ENCODE measurements at regions not wholly inside any gene's neighbourhood (a gene's known extent, or its start where the extent isn't known, plus 50 kb on each side); places are given as distances from the start of the nearest gene placed in this dataset.
"Not testable (repeated sequence)": the region's sequence is repeated elsewhere in the genome, so short reads cannot be mapped to it uniquely, and the experiment has no call there.

DNA sequence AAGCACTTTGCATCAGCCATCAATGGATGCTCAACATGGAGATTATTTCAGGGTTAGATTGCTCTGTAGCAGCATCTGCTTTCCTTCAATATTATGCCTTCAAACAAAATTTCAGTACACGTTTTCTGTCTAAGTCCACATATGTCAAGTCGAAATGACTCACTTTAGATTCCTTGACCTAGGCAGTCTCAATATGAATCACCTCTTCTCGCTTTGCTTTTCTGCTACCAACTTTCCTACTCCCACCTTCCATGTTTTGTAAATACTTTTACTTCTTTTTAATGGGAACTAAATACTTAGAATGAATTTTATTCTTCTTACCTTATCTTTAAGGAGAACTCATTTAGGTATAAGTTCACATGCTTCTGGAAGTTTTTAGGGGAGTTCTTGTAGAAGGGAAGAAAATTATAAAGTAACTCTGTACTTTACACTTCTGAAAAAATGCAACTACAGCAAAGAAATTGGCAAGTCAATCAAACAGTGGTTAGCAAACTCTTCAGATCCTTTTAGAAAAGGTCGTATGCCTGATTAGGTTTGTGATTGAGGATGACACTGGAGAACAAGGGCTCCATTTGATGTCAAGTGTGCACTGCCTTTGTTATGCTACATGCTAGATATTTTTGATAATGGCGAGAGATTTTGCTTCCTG, 478.5 kb upstream of the SMARCA2 start:
- intact Hi-C loops (cut with micrococcal nuclease), result no loop called here

DNA sequence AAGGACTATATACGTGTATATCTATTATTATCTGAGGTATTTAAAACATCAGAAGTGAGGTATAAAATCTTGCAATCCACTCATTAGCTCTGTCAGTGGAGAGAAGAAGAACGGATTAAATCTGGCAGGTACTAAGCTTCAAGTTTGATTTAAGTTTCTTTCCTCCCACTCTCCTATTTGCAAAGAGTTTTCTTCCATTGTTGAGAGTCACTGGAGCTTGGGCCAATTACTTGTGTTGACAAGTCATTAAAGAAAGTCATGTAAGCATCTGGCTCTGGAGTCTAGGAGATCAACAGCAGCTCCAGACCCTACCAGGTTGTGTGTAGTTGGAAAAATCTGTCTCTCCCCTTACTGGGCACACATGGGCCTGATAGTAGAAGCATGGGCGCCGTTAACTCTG, 476.8 kb upstream of the SMARCA2 start:
- intact Hi-C loops (cut with micrococcal nuclease), result no loop called here

DNA sequence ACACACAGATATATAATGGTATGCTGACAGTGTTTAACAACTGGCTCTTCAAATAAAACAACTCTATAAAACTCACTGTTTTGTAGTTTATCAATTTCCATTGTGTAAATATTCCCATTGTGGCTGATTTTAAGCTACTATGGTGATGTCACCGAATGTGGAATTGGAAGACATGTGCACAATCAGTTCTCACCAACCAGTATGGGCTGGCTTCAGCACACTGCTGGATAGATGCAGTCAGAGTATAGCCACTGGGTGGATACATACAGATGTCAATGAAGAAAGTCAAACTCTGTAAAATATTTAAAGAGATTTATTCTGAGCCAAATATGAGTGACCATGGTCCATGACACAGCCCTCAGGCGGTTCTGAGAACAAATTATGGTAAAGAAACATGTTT, 475.9 kb upstream of the SMARCA2 start:
- intact Hi-C loops (cut with micrococcal nuclease), result no loop called here

DNA sequence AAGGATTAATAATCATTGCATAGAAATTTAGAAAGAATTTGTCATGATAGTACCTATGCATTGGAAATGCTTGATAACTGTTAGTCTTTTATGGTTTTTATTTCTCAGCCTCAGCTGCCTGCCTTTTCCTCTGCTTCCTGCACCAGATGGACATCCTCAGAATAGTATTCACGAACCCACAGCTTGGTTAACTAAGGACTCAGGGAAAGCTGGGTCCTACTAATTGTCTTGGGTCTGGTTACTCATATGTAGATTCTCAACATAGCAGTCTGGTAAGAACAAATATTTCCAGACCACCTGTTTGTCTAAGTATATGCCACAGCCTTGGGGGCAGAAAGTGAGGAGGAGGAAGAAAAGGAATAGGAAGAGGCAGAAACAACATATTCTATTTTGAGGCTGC, 464.5 kb upstream of the SMARCA2 start:
- intact Hi-C loops (cut with micrococcal nuclease), result no loop called here

DNA sequence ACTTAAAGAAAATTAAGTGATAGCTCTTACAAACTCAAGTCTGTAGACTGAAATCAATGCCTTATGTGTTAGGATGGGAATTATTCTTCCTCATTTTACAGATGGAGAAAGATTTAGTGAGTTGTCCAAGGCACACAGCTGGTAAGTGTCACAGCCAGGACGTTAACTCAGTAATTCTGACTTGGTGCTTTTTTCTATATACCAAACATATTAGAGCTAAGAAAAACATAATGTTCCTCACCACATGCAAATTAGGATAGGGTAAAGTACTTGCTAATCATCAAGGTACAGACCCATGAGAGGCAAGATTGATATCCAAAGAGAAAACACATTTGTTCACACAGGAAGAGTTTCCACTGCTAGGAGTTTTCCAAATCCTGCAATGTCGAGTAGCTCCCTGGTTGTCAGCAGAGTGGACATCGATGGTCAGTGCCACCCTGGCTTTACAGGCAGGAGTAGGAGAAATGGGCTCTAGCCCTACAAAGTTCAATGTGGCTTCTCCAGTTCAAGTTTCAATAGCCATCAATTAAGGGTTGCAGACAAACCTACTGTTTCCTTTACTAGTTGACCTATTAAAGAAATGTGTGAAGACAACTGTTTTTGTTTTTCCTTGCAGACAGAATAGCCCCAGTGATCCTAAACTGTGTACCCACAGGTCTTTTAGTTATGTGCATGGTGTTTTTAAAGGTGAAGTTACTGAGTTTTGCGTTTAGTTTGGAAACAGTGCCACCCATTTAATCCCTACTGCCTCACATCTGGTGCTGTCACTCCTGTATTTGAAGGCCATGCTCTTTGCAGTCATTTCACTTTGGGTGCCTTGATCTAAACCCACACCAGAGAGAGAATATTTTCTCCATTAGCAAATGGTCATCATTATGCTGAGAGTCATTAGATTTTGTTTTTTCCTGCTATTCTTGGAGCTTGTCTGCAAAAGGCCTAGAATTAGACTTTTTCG, 460.8 kb upstream of the SMARCA2 start:
- intact Hi-C loops (cut with micrococcal nuclease), result no loop called here

DNA sequence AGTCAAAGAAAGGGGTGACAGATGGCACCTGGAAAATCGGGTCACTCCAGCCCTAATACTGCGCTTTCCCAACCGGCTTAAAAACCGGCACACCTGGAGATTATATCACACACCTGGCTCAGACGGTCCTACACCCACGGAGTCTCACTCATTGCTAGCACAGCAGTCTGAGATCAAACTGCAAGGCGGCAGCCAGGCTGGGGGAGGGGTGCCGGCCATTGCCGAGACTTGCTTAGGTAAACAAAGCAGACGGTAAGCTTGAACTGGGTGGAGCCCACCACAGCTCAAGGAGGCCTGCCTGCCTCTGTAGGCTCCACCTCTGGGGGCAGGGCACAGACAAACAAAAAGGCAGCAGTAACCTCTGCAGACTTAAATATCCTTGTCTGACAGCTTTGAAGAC, 456.5 kb upstream of the SMARCA2 start:
- intact Hi-C loops (cut with micrococcal nuclease), result not testable (repeated sequence)

DNA sequence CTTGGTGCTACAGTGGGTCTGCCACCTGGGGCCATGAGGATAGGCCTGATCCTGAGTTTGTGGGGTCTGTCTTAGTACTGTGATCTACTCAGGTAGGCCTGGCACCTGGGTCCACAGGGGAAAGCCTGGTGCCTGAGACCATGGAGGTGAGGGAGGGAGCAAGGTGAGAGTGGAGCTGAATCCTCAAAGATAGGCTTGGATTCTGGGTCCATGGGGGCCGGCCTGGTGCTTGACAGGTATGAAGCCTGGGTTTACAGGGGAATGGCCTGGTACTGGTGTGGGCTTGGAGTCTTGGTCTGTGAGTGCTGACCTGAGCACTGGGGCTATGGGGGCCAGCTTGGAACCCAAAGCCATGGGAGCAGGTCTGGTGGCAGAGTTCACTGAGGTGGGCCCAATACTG, 439.2 kb upstream of the SMARCA2 start:
- intact Hi-C loops (cut with micrococcal nuclease), result no loop called here

DNA sequence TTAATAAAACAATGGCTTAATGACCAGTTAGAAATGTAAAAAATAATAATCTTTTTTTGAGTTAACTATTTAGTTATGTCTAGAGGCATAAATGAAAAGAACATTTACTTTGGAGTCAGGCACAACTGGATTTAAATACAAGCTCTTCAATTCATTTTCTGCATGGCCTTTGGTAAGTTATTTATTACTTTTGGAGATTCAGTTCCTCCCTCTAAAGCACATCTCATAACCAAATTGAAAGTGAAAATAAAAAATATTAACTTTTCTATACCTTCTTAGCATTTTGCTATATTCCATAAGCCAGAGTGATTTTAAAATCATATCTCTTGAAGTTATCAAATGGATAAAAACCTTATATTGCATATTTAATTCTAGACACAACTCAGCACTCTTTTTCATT, 434.9 kb upstream of the SMARCA2 start:
- intact Hi-C loops (cut with micrococcal nuclease), result no loop called here

DNA sequence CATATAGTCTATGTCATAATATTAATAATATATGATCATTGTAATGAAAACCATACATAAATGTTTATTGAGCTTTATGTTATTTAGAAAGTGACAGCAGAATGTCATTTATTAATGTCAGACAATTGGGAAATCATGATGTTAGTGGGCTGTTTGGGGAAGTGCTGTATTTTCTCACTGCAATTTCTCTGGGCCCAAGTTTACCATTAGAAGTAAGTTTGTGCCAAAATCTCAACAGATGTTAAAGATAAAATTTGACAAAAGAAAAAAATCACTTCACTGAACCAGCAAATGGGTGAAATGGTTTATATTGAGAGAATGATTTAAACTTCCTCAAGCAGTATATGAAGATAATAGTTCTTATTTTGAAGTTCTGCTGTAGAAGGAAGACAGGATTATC, 433.2 kb upstream of the SMARCA2 start:
- intact Hi-C loops (cut with micrococcal nuclease), result no loop called here

DNA sequence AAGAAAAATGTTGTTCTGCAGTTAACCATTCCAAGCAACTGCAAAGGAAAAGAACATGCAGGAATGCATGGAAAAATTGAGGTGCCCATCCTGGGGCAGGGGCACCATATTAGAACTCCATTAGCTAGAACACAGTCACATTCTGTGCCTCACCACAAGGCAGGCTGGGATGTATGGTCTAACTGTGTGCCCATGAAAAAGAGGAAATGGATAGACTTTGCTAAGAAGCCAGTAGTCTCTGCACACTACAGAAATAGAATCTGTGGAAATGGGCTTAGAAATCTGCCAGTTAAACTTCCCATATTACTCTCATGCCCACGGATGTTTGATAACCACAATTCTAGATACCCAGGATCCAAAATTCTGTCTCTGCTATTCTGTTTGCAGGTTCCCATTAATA, 423.8 kb upstream of the SMARCA2 start:
- intact Hi-C loops (cut with micrococcal nuclease), result no loop called here

DNA sequence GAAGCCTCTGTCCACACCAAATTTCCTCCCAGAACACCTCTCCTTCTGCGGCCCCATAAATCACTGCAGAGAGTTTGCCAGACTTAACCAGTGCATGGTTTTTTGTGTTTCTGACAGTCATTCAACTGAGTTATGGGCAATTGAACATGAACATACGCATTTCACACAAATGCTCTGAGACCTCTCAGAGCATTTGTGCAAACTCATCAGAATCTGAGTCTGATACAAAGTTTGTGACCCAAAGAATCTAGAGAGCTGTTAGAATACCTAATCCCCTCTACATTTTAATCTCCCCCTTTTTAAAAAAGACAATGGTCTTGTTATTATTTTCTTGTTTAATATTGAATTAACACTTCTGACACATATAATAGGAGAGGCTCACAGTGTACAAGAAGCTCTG, 416.9 kb upstream of the SMARCA2 start:
- intact Hi-C loops (cut with micrococcal nuclease), result no loop called here

DNA sequence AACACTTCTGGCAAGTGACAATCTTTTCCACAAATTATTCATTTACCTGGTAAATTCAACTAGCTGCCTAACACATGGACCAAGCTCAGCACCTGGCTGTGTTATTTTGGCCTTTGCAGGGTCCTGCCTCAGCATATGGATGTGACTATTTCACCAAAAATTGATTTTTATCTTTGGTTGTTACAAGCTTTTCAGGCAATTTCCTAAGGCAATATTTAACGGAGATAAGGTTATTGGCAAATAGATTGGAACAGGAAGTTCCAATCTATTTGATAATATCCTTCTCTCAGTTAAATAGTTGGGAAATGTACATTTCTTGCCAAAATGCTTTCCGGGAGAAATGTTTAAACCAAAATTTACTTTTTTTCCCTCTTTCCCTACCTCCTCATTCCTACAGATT, 415.2 kb upstream of the SMARCA2 start:
- intact Hi-C loops (cut with micrococcal nuclease), result no loop called here

DNA sequence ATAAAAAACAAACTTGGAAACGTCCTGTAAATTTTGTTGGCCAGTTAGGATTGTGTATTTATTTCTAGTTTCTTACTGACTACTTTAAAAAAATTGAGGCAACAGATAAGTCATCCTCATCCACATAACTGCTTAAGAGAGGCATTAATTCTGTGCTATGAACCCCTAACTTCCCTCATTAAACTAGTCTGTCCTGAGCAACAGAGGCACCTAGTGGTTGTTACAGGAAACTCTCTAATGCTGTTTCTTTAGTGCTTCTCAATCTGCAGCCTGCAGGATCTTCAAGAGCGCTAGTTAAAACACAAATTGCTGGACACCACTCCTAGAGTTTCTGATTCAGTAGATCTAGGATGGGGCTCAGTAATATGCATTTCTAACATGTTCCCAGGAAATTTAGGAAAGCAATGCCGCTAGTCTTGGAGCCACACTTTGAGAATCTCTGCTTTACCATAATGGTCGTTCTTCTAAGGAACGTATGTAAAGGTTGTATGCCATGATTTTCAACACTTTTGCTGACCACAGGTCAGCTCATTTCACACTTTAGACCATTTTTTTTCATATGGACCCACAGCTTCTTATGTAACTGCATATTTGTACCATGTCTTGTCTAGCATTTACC, 410.1 kb upstream of the SMARCA2 start:
- intact Hi-C loops (cut with micrococcal nuclease), result loop anchor here (1.0 kb wide), 1 partner anchor 145 kb away; no protein-coding TSS in a partner anchor

DNA sequence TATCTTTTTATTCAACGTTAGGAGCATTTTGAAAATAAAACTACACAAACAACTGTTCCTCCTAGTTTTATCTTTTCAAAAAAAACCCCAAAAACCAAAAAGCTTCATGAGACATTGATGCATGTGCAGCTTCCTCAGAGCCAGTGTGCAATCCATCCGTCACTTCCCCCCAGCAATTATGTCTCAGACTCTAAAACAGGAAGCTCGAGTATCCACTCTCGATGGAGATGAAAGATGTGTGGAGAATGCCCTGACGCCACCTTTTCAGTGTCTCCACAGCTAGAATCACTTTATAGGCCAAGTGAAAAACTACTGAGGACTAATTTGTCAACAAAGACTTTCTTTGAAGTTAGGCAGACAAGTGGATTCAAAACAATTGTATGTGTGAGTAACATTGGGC, 408.9 kb upstream of the SMARCA2 start:
- intact Hi-C loops (cut with micrococcal nuclease), result no loop called here

DNA sequence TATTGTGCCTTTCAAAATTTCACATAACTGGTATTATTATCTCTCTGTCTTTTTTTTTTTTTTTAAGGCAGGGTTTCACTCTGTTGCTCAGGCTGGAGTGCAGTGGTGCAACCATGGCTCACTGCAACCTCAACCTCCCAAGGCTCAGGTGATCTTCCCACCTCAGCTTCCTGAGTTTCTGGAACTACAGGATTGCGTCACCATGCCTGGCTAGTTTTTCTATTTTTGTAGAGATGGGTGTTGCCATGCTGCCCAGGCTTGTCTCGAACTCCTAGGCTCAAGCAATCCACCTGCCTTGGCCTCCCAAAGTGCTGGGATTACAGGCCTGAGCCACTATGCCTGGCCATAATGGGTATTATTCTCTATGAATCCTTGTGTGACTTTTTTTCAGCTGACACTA, 402.3 kb upstream of the SMARCA2 start:
- intact Hi-C loops (cut with micrococcal nuclease), result no loop called here

DNA sequence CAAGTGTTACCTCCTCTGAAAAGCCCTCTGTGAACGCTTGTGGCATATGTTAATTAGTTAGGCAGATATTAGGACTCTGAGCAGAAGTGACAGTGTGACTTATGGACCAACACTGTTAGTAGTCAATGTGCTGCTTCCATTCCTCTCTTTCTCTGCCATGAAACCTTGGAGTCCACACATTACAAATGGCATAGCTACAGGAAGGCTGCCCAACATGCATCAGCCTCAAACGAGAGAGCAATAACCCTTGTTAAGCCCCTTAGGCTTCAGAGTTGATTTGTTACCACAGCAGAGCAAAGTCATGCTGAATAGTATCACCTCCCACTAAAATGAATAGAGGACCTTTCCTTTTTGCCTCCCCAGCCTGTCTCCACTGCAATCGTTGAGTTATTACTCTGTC, 397.7 kb upstream of the SMARCA2 start:
- intact Hi-C loops (cut with micrococcal nuclease), result no loop called here

DNA sequence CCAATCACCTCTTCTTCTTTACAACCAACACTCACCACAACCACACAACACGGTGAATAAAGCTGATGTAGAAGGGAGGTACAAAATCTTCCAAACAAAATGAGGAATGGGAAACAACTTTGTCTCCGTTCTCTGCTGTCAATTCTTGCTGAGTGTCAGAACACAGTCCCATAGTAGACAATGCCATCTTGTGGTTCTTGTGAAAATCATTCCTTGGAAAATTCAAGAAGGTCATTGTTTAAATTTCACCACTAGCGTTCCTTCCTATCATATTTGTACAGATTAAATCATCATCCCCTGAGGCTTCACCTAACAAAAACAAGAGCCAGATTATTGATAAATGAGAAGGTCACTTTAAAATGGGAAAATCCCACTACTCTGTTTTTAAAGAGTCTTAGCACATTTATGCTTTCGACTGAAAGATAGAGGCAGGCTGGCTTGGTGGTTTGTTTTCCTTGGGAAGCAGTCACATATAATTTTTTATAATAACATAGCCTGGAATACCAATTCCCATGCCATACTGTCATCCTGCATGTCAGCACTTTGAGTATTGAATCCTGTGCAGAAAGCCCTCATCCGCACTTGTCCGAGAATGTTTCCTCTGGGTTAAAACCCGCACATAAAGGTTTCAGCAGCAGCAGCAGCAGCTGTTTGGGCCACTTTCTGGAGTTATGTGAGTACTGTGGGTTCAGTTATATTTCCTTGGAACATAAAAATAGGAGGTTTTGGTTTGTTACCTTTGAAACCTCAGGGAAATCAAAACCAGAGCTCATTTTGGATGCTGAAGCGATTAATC, 395.0 kb upstream of the SMARCA2 start:
- intact Hi-C loops (cut with micrococcal nuclease), result no loop called here

DNA sequence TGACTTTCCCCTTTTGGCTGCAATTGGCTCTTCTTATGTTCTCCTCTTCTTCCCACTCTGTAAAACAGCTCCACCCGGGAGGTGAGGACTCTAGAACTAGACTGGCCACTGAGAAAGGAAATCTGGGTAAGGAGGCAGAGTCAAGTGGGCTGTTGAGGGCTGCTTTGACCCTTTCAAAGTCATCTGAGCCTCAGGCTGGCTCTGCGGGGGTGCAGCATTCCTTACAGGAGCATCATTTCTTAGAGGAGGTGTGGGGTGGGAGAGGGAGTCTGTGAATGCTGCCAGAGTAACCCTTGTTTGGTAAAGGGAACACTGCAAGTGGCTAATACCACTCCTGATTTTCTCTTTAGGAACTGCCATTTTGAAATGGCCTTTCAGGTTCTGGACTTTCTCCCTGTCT, 377.7 kb upstream of the SMARCA2 start:
- intact Hi-C loops (cut with micrococcal nuclease), result no loop called here

DNA sequence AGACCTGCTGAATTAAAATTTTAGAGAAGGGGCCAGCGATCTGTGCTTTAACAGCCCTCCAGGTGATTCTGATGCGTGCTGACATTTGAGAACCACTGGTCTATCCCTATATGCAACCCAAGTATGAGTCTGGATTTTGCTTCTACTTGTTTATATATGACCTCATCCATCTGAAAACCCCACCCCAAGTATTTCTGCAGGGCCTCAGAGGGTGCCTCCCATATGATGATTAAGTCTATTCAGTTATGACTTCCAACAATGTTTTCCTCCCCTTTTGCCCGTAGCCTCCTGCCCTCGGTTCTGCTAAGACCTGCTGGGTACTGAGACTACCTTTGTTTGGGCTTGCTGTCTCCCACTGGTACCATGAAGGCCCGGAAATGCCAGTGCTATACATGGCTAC, 376.0 kb upstream of the SMARCA2 start:
- intact Hi-C loops (cut with micrococcal nuclease), result no loop called here

DNA sequence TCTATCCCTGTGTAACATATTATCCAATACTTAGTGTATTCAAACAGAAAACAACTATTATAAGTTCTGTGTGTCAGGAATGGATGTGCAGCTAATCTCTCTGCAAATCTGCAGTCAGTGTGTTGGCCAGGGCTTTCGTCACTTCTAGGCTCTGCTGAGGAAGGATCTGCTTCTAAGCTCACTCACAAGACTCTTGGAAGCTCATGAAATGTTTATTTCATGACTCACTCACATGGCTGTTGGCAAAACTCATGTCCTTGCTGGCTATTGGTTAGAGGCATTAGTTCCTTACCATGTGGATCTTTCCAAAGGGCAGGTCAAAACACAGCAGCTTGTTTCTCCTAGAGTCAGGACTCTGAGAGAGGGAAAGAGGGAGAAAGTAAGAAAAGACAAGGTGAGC, 367.4 kb upstream of the SMARCA2 start:
- intact Hi-C loops (cut with micrococcal nuclease), result no loop called here

DNA sequence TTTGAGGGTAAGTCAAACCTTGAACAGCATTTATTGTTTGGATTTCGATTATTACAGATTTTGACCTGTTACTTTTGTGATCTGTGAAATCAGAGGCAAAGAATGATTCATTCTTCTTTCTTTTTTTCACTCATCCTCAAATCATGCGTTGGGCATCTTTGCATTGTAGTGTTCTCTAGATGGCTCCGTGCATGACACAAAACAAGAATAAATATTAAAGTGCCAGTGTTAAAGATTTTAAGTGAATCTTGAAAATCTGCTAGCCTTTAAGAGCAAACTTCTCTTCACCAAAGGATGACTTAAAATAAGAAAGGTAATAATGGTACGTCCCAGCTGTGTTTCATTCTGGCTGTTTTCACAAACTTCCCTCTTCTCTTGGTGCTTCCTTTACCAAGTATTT, 361.9 kb upstream of the SMARCA2 start:
- intact Hi-C loops (cut with micrococcal nuclease), result no loop called here

Data from T-helper 1 cell treated with Interleukin-12 subunit alpha and Interleukin-12 subunit beta and Interleukin-4 antibody, amounts not matched to agents 30 ng/mL and 1 ng/mL, for 36 hours (primary cell).